Breast epithelium (tissue), 4 donors: ENCODE measurements at regions not wholly inside any gene's neighbourhood (a gene's known extent, or its start where the extent isn't known, plus 50 kb on each side); places are given as distances from the start of the nearest gene placed in this dataset.
"Not testable (repeated sequence)": the region's sequence is repeated elsewhere in the genome, so short reads cannot be mapped to it uniquely, and the experiment has no call there.

Experiments used
- DNase-seq, 2 donors: peaks; one replicate each; pipeline ENCODE4 v3.0.0-alpha.2; 2019; ENCODE audit warnings: low spot score in 2 of 2
- H3K27ac ChIP-seq, 2 donors: fragments of 200-600 bp; sonication (generic) in 1 of 2; one replicate each; pipeline ENCODE4 v1.5.1; 2016 to 2019; ENCODE audit warnings: mild to moderate bottlenecking in 1 of 2
- H3K27me3 ChIP-seq, 2 donors: fragments of 200-600 bp; sonication (generic) in 1 of 2; one replicate each; pipeline versions ENCODE4 v1.5.1 to v1.6.0; 2017 to 2019; ENCODE audit warnings: control low read depth in 1 of 2, mild to moderate bottlenecking in 1 of 2
- H3K36me3 ChIP-seq: fragments of 200-600 bp; one replicate; pipeline ENCODE4 v1.5.1; 2019
- H3K4me1 ChIP-seq, 2 donors: fragments of 200-600 bp; sonication (generic); one replicate each; pipeline ENCODE4 v1.5.1; 2016 to 2019; ENCODE audit warnings: control low read depth in 1 of 2
- H3K4me3 ChIP-seq, 3 donors: fragments of 200-600 bp; sonication (generic); 1 replicate in 2 of 3; 2 replicates in 1 of 3; pipeline ENCODE4 v1.5.1; 2016 to 2019; ENCODE audit warnings: mild to moderate bottlenecking in 3 of 3, moderate library complexity in 2 of 3
- H3K9me3 ChIP-seq, 2 donors: fragments of 200-600 bp; sonication (generic) in 1 of 2; one replicate each; pipeline ENCODE4 v1.5.1; 2016 to 2019; ENCODE audit warnings: control low read depth in 1 of 2
- CTCF ChIP-seq, 3 donors: fragments of 450-650 bp; IDR thresholded peaks; one replicate each; pipeline ENCODE4 v1.5.1; 2016 to 2017; ENCODE audit warnings: antibody characterized with exemption in 3 of 3, mild to moderate bottlenecking in 3 of 3, moderate library complexity in 3 of 3
- POLR2A ChIP-seq: fragments of 450-650 bp; IDR thresholded peaks from one replicate; pipeline ENCODE4 v1.6.1; 2016; ENCODE audit warnings: antibody characterized with exemption, mild to moderate bottlenecking, moderate library complexity
- POLR2AphosphoS5 ChIP-seq, 3 donors: sonication (generic); formaldehyde crosslinking; IDR thresholded peaks; one replicate each; pipeline ENCODE4 v1.6.1; 2017; ENCODE audit warnings: antibody characterized with exemption in 3 of 3
- intact Hi-C: fragments of 100-400 bp; cut with DNase I; formaldehyde crosslinking; loops from one replicate; pipeline ENCODE4 v1.15.1; 2023; ENCODE audit warnings: low total_unique reads

- Histone ChIP-seq H3K36me3 (no peaks in the 10 kb centered on the region), H3K27me3 (no peaks in the 10 kb centered on the region), H3K4me3 (no peak overlapping the region), H3K4me1 (no peaks in the 10 kb centered on the region), H3K9me3 (peaks cover 0 to 4% of the 10 kb centered on the region in 2 donors), H3K27ac (no peak overlapping the region)
- DNase-seq, result no peak
- TF ChIP-seq POLR2AphosphoS5 (IDR thresholded peaks at IDR 0.05) (no peak), POLR2A (no peak), CTCF (IDR thresholded peaks at IDR 0.05) (no peak)
- intact Hi-C loops, result no loop called here
These were observed 778.6 kb downstream of the KCNJ2 start for GRCh38 chr17:70947636-70948565.

- H3K27ac ChIP-seq, H3K4me3 ChIP-seq, H3K36me3 ChIP-seq, H3K9me3 ChIP-seq, intact Hi-C loops, DNase-seq, H3K27me3 ChIP-seq, H3K4me1 ChIP-seq: not testable (repeated sequence)
These were observed 783.8 kb downstream of the KCNJ2 start for GRCh38 chr17:70953140-70953539.

- no peak for DNase-seq
- no peaks in the 10 kb centered on the region for H3K36me3 ChIP-seq
- H3K4me3 ChIP-seq, result no peak overlapping the region
- TF ChIP-seq CTCF (IDR thresholded peaks at IDR 0.05), result no peak
- TF ChIP-seq POLR2AphosphoS5 (IDR thresholded peaks at IDR 0.05), result no peak
- no peak for TF ChIP-seq POLR2A
- peaks cover 0 to 5% of the 10 kb centered on the region in 2 donors for H3K9me3 ChIP-seq
- H3K27me3 ChIP-seq, result no peaks in the 10 kb centered on the region
- no peaks in the 10 kb centered on the region for H3K4me1 ChIP-seq
- no peak overlapping the region for H3K27ac ChIP-seq
- intact Hi-C loops, result no loop called here
These were observed 786.1 kb downstream of the KCNJ2 start for GRCh38 chr17:70955441-70955840.

- DNase-seq, result no peak
- H3K27me3 ChIP-seq, result no peaks in the 10 kb centered on the region
- no peak overlapping the region for H3K4me3 ChIP-seq
- intact Hi-C loops, result no loop called here
- H3K27ac ChIP-seq, result no peak overlapping the region
- H3K9me3 ChIP-seq, result peaks cover 0 to 5% of the 10 kb centered on the region in 2 donors
- no peaks in the 10 kb centered on the region for H3K4me1 ChIP-seq
- H3K36me3 ChIP-seq, result no peaks in the 10 kb centered on the region
- TF ChIP-seq POLR2AphosphoS5 (IDR thresholded peaks at IDR 0.05) (no peak), CTCF (IDR thresholded peaks at IDR 0.05) (no peak)
These were observed 787.4 kb downstream of the KCNJ2 start for GRCh38 chr17:70956726-70957125.

GRCh38 chr17:70961341-70961740 lies 792.0 kb downstream of the KCNJ2 start:
- TF ChIP-seq CTCF (IDR thresholded peaks at IDR 0.05) (no peak), POLR2A (no peak), POLR2AphosphoS5 (IDR thresholded peaks at IDR 0.05) (no peak)

More at GRCh38 chr17:70961341-70961740, 792.0 kb downstream of the KCNJ2 start:
- Histone ChIP-seq H3K4me1 (no peaks in the 10 kb centered on the region), H3K9me3 (peaks cover 0 to 9% of the 10 kb centered on the region in 2 donors), H3K36me3 (no peaks in the 10 kb centered on the region), H3K27ac (no peak overlapping the region), H3K4me3 (no peak overlapping the region), H3K27me3 (no peaks in the 10 kb centered on the region)
- intact Hi-C loops, result no loop called here
- DNase-seq, result no peak
